Heart left ventricle (tissue), 16 donors: ENCODE measurements at regions not wholly inside any gene's neighbourhood (a gene's known extent, or its start where the extent isn't known, plus 50 kb on each side); places are given as distances from the start of the nearest gene placed in this dataset.

Experiments used
- ATAC-seq, 4 donors: fragments of 200-7000 bp; cut with Tn5 transposase; one replicate each; pipeline ENCODE4 v1.9.1; 2020 to 2022; ENCODE audit warnings: moderate library complexity in 4 of 4, mild to moderate bottlenecking in 3 of 4, moderate number of reproducible peaks in 1 of 4
- DNase-seq, 5 donors: peaks; one replicate each; pipeline ENCODE4 v3.0.0-alpha.2; 2020
- H3K27ac ChIP-seq, 12 donors: fragments of 200-600 bp; sonication (generic) in 4 of 12; one replicate each; pipeline versions ENCODE4 v1.5.0 to v1.8.0; 2016 to 2022; ENCODE audit warnings: mild to moderate bottlenecking in 2 of 12
- H3K27me3 ChIP-seq, 9 donors: fragments of 200-600 bp; sonication (generic) in 2 of 9; one replicate each; pipeline versions ENCODE4 v1.5.1 to v1.8.0; 2016 to 2022; ENCODE audit warnings: mild to moderate bottlenecking in 3 of 9
- H3K36me3 ChIP-seq, 9 donors: fragments of 200-600 bp; sonication (generic) in 2 of 9; one replicate each; pipeline versions ENCODE4 v1.5.0 to v1.8.0; 2018 to 2022; ENCODE audit warnings: mild to moderate bottlenecking in 2 of 9
- H3K4me1 ChIP-seq, 12 donors: fragments of 200-600 bp; sonication (generic) in 4 of 12; one replicate each; pipeline versions ENCODE4 v1.5.0 to v1.8.0; 2016 to 2022; ENCODE audit warnings: mild to moderate bottlenecking in 3 of 12
- H3K4me3 ChIP-seq, 12 donors: fragments of 200-600 bp; sonication (generic) in 4 of 12; one replicate each; pipeline versions ENCODE4 v1.5.0 to v1.8.0; 2017 to 2022; ENCODE audit warnings: mild to moderate bottlenecking in 9 of 12, moderate library complexity in 4 of 12
- H3K9me3 ChIP-seq, 12 donors: fragments of 200-600 bp; sonication (generic) in 4 of 12; one replicate each; pipeline versions ENCODE4 v1.5.0 to v1.8.0; 2016 to 2022; ENCODE audit warnings: mild to moderate bottlenecking in 1 of 12
- POLR2A ChIP-seq, 2 donors: fragments of 450-650 bp; IDR thresholded peaks; one replicate each; pipeline ENCODE4 v1.6.1; 2017; ENCODE audit warnings: antibody characterized with exemption in 2 of 2, mild to moderate bottlenecking in 2 of 2, moderate library complexity in 2 of 2
- WGBS, 4 donors: extraction: QIAGEN DNeasy Blood & Tissue Kit in 2 of 4; methylation state at CpG; one replicate each; pipeline versions ENCODE4 v1.1.5 to v1.1.7; 2013 to 2018; 5-methylcytosine and 5-hydroxymethylcytosine counted together
- intact Hi-C, 10 donors: fragments of 100-400 bp; cut with DNase I; formaldehyde crosslinking; loops; one replicate each; pipeline versions ENCODE4 v1.11.1 to v1.14.2; 2022
- TF ChIP-seq, protein P1 (sequence below), 12 donors: fragments of 200-600 bp; sonication (generic) in 4 of 12; IDR thresholded peaks; one replicate each; pipeline versions ENCODE4 v1.5.0 to v1.8.0; 2018 to 2022; ENCODE audit warnings: antibody characterized with exemption in 12 of 12, mild to moderate bottlenecking in 5 of 12
- donor health status: ischemic (EF 13 %, LVEDD 7.1; RV severe dilation, severe dysfunction).
- donor health status: healthy with polysubstance abuse.
- donor health status: DM: no; HTN: yes; CAD: no.
- donor health status: DM: no; HTN: no; CAD: no.
- donor health status: ischemic (EF 25% LVEDD 6.9; RV normal size, moderate dysfunction).
- donor health status: ischemic (EF 25% LVEDD 5.7; RV mildly dilated, moderate dysfunction).
- donor health status: healthy.
- donor health status: DM: yes; HTN: yes; CAD: no.
- donor health status: ischemic (EF 35%, LVEDD 5.7; RV mildly dilated, moderate dysfunction).
- donor health status: nonischemic (EF 11% LVEDD 7.7; RV severe dilation, severe dysfunction).
- donor health status: DM: yes; HTN: yes; CAD: no.
- donor health status: PGD.
- donor health status: ischemic (EF 29% LVEDD 5.4; RV normal size, mild dysfunction).
- donor health status: nonischemic (EF 23%, LVEDD 6.1; RV moderate dilation, normal function).

GRCh38 chr1:34488080-34488708 is 266.7 kb upstream of the GJB5 start:
- intact Hi-C loops: no loop called here
- Histone ChIP-seq H3K9me3 (peaks cover 0 to 45% (median 4%) of the 10 kb centered on the region in 12 donors), H3K27me3 (peaks cover 0 to 7% (median 0%) of the 10 kb centered on the region in 9 donors), H3K4me1 (no peaks in the 10 kb centered on the region), H3K27ac (no peak overlapping the region), H3K4me3 (no peak overlapping the region), H3K36me3 (no peaks in the 10 kb centered on the region)
- DNase-seq (no peak), ATAC-seq (no peak)
- no peak for TF ChIP-seq POLR2A (IDR thresholded peaks at IDR 0.05)

GRCh38 chr1:34500451-34500850 is 254.4 kb upstream of the GJB5 start:
- no peak for TF ChIP-seq POLR2A (IDR thresholded peaks at IDR 0.05)
- TF ChIP-seq, protein P1, sequence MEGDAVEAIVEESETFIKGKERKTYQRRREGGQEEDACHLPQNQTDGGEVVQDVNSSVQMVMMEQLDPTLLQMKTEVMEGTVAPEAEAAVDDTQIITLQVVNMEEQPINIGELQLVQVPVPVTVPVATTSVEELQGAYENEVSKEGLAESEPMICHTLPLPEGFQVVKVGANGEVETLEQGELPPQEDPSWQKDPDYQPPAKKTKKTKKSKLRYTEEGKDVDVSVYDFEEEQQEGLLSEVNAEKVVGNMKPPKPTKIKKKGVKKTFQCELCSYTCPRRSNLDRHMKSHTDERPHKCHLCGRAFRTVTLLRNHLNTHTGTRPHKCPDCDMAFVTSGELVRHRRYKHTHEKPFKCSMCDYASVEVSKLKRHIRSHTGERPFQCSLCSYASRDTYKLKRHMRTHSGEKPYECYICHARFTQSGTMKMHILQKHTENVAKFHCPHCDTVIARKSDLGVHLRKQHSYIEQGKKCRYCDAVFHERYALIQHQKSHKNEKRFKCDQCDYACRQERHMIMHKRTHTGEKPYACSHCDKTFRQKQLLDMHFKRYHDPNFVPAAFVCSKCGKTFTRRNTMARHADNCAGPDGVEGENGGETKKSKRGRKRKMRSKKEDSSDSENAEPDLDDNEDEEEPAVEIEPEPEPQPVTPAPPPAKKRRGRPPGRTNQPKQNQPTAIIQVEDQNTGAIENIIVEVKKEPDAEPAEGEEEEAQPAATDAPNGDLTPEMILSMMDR (IDR thresholded peaks at IDR 0.05): no peak
- peak in 3 of 5 donors; percentile 25 to 59 (median 31) for DNase-seq
- intact Hi-C loops: no loop called here
- no peaks in the 10 kb centered on the region for H3K36me3 ChIP-seq
- H3K4me3 ChIP-seq: no peak overlapping the region
- no peaks in the 10 kb centered on the region for H3K4me1 ChIP-seq
- no peak overlapping the region for H3K27ac ChIP-seq
- H3K9me3 ChIP-seq: no peaks in the 10 kb centered on the region
- 3 to 12% (median 6%) methylated on average over 6 of the region's 6 CpGs for WGBS, 4 donors
- no peak for ATAC-seq
- peaks cover 0 to 5% (median 0%) of the 10 kb centered on the region in 9 donors for H3K27me3 ChIP-seq

DNA sequence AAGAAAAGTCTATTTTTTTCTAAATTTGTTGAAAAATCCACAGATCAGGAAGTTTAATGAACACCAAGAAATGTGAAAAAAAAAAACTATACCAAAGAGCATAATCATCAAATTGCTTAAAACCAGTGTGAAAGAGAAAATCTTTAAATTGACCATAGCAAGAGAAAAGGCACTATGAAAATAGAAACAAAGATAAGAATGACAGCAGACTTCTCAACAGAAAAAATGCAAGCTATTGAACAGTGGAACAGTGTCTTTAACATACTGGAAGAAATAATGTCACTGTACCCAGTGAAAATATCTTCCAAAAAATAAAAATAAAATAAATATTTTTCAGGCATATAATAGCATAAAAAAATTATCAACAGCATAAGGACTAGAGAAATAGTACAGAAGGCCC is 243.0 kb upstream of the GJB5 start:
- intact Hi-C loops: no loop called here
- Histone ChIP-seq H3K36me3 (no peaks in the 10 kb centered on the region), H3K4me3 (no peak overlapping the region), H3K27ac (no peak overlapping the region), H3K4me1 (no peaks in the 10 kb centered on the region), H3K9me3 (peaks cover 0 to 42% (median 20%) of the 10 kb centered on the region in 12 donors), H3K27me3 (no peaks in the 10 kb centered on the region)
- no peak for TF ChIP-seq POLR2A (IDR thresholded peaks at IDR 0.05)
- TF ChIP-seq, protein P1 (IDR thresholded peaks at IDR 0.05): no peak
- ATAC-seq: no peak
- DNase-seq: no peak

DNA sequence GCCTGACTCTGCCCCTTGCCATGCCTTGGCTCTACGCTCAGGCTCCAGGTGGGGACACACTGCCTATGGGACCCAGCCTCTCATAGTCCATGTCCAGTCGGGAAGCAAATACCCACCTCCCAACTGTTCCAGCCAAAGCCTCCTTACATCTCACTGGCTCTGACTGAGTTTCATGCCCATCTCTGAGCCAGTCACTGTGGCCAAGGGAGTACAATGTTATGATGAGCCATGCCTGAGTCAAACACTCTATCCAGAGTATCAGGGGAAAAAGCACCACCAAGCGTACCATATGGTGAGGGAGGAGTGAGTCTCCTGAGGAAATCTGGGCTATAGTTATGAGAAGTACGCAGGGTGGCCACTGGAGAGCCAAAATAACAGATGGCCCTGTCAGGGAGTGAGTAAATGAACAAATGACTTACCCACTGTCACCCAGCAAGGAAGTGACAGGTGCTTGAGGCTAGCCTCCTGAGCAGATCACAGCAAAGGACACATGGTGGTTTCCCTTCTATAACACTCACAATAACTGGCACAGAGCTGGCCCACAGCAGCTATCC is 236.6 kb upstream of the GJB5 start:
- no peak overlapping the region for H3K27ac ChIP-seq
- DNase-seq (no peak), ATAC-seq (no peak)
- intact Hi-C loops: no loop called here
- H3K27me3 ChIP-seq: peaks cover 0 to 20% (median 0%) of the 10 kb centered on the region in 9 donors
- no peak for TF ChIP-seq POLR2A (IDR thresholded peaks at IDR 0.05)
- TF ChIP-seq, protein P1 (IDR thresholded peaks at IDR 0.05): no peak
- H3K36me3 ChIP-seq: no peaks in the 10 kb centered on the region
- no peaks in the 10 kb centered on the region for H3K9me3 ChIP-seq
- WGBS, 4 donors: 63 to 80% (median 69%) methylated on average over 4 of the region's 4 CpGs
- no peaks in the 10 kb centered on the region for H3K4me1 ChIP-seq
- H3K4me3 ChIP-seq: no peak overlapping the region

DNA sequence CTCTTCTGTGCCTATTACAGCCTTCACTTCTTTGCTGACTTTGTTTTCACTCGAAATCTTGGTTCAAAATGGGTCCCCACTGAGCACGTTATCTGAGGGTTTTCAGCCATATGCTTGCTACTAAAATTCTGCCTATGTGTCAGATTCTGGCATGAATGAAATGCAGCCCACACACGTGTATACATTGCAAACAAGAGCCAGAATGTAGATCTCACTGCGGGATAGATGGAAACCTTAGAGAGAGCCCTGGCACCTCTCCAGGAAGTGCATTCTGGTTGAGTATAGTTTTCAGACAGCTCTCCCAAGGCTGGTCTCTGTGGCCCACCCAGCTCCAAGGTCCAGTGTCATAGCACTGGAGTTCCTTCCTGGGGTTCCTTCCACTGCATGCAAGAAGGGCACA is 234.7 kb upstream of the GJB5 start:
- Histone ChIP-seq H3K27me3 (peaks cover 0 to 24% (median 0%) of the 10 kb centered on the region in 9 donors), H3K36me3 (no peaks in the 10 kb centered on the region), H3K4me3 (no peak overlapping the region), H3K27ac (no peak overlapping the region), H3K9me3 (no peaks in the 10 kb centered on the region), H3K4me1 (no peaks in the 10 kb centered on the region)
- ATAC-seq (no peak), DNase-seq (no peak)
- 36 to 54% (median 51%) methylated on average over 4 of the region's 4 CpGs for WGBS, 4 donors
- intact Hi-C loops: no loop called here
- TF ChIP-seq, protein P1 (IDR thresholded peaks at IDR 0.05): no peak
- TF ChIP-seq POLR2A (IDR thresholded peaks at IDR 0.05): no peak
